ENCODE measurements at regions not wholly inside any gene's neighbourhood (a gene's known extent, or its start where the extent isn't known, plus 50 kb on each side); places are given as distances from the start of the nearest gene placed in this dataset.

- TF ChIP-seq EP300 (IDR thresholded peaks at IDR 0.05; ENCODE audit: low read depth) (no peak), POLR2A (IDR thresholded peaks at IDR 0.05) (no peak), POLR2AphosphoS5 (IDR thresholded peaks at IDR 0.05) (no peak)
- TF ChIP-seq, protein P1, sequence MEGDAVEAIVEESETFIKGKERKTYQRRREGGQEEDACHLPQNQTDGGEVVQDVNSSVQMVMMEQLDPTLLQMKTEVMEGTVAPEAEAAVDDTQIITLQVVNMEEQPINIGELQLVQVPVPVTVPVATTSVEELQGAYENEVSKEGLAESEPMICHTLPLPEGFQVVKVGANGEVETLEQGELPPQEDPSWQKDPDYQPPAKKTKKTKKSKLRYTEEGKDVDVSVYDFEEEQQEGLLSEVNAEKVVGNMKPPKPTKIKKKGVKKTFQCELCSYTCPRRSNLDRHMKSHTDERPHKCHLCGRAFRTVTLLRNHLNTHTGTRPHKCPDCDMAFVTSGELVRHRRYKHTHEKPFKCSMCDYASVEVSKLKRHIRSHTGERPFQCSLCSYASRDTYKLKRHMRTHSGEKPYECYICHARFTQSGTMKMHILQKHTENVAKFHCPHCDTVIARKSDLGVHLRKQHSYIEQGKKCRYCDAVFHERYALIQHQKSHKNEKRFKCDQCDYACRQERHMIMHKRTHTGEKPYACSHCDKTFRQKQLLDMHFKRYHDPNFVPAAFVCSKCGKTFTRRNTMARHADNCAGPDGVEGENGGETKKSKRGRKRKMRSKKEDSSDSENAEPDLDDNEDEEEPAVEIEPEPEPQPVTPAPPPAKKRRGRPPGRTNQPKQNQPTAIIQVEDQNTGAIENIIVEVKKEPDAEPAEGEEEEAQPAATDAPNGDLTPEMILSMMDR (IDR thresholded peaks at IDR 0.05) = no peak
- no peaks in the 10 kb centered on the region for H3K4me1 ChIP-seq
- 57 to 80% methylated on average over 1 of the region's 1 CpG for WGBS, 2 donors (ENCODE audit: low coverage in 1 of 2)
- H3K27ac ChIP-seq = no peak overlapping the region
- intact Hi-C loops (cut with DNase I; ENCODE audit: low total_unique reads) (no loop called here), in situ Hi-C loops (cut with MboI; ENCODE audit: low pct_ligation_motif_present in 1 of 4, low pct_unique_long_range_greater_than_20kb in 1 of 4, low sequenced_read_pairs in 3 of 4) (no loop called here)
- DNase-seq = no peak
- H3K9me3 ChIP-seq = no peaks in the 10 kb centered on the region
- H3K36me3 ChIP-seq = no peaks in the 10 kb centered on the region
- H3K4me3 ChIP-seq = no peak overlapping the region
- H3K27me3 ChIP-seq = no peaks in the 10 kb centered on the region
Measured at GRCh38 chr13:84997858-84998257, 801.4 kb downstream of the SLITRK6 start.

DNA sequence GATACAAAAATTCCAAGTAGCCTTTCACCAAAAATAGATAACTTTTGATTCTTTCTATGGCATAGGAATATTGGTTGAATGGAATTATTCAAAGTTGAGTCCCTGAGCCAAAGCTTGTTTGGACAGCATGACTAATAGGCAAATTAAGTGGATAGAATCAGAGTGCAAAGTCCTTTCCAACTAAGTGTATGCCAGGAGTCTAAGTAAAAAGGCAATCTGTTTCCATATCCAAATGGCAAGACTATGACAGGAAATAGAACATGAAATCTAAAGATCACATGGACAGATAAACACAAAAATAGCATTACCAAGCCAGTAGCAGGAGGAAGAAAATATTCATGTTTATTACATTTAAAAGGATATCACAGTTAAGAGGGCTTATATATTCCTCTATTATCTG, 804.6 kb downstream of the SLITRK6 start:
- intact Hi-C loops (cut with DNase I; ENCODE audit: low total_unique reads) (no loop called here), in situ Hi-C loops (cut with MboI; ENCODE audit: low pct_ligation_motif_present in 1 of 4, low pct_unique_long_range_greater_than_20kb in 1 of 4, low sequenced_read_pairs in 3 of 4) (no loop called here)

DNA sequence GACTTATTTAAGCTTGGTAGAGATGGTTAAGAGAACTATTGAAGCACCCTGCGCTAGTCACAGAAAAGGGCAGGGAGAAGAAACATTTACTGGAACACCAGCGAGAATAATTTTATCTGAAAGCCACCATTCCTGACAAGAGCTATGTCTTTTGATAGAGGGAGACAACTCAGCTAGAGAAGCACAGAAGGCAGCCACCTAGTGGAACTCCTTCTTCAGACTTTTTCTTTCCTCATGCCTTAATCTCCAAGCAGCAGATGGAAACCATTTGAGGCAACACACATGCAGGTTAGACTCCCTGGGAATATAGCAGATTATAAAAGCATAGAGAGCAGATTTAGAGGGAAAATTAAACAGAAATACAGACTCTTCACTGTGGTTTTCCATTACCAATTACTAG, 813.4 kb downstream of the SLITRK6 start:
- Histone ChIP-seq H3K27ac (no peak overlapping the region), H3K36me3 (no peaks in the 10 kb centered on the region), H3K4me3 (no peak overlapping the region), H3K27me3 (no peaks in the 10 kb centered on the region), H3K4me1 (no peaks in the 10 kb centered on the region), H3K9me3 (no peaks in the 10 kb centered on the region)
- intact Hi-C loops (cut with DNase I; ENCODE audit: low total_unique reads) (no loop called here), in situ Hi-C loops (cut with MboI; ENCODE audit: low pct_ligation_motif_present in 1 of 4, low pct_unique_long_range_greater_than_20kb in 1 of 4, low sequenced_read_pairs in 3 of 4) (no loop called here)
- no peak for TF ChIP-seq POLR2A (IDR thresholded peaks at IDR 0.05)
- WGBS, 2 donors (ENCODE audit: low coverage in 1 of 2) = 89 to 94% methylated on average over 2 of the region's 2 CpGs
- DNase-seq = no peak

More for the DNA sequence above, 804.6 kb downstream of the SLITRK6 start:
- Histone ChIP-seq H3K27ac (no peak overlapping the region), H3K4me1 (no peaks in the 10 kb centered on the region), H3K27me3 (no peaks in the 10 kb centered on the region), H3K4me3 (no peak overlapping the region), H3K9me3 (no peaks in the 10 kb centered on the region), H3K36me3 (no peaks in the 10 kb centered on the region)
- DNase-seq = no peak
- TF ChIP-seq POLR2AphosphoS5 (IDR thresholded peaks at IDR 0.05) (no peak), POLR2A (IDR thresholded peaks at IDR 0.05) (no peak), EP300 (IDR thresholded peaks at IDR 0.05; ENCODE audit: low read depth) (no peak)
- TF ChIP-seq, protein P1 (IDR thresholded peaks at IDR 0.05) = no peak

GRCh38 chr13:84983321-84983720, 815.9 kb downstream of the SLITRK6 start:
- Histone ChIP-seq H3K4me1 (no peaks in the 10 kb centered on the region), H3K9me3 (no peaks in the 10 kb centered on the region), H3K36me3 (no peaks in the 10 kb centered on the region), H3K27me3 (no peaks in the 10 kb centered on the region), H3K27ac (no peak overlapping the region), H3K4me3 (no peak overlapping the region)
- in situ Hi-C loops (cut with MboI; ENCODE audit: low pct_ligation_motif_present in 1 of 4, low pct_unique_long_range_greater_than_20kb in 1 of 4, low sequenced_read_pairs in 3 of 4) = no loop called here
- 88 to 100% methylated on average over 2 of the region's 2 CpGs for WGBS, 2 donors (ENCODE audit: low coverage in 1 of 2)
- DNase-seq = no peak
- intact Hi-C loops (cut with DNase I; ENCODE audit: low total_unique reads) = loop anchor here (2.0 kb wide), 1 partner anchor 47 kb away; no protein-coding TSS in a partner anchor
- TF ChIP-seq, protein P1 (IDR thresholded peaks at IDR 0.05) = no peak
- TF ChIP-seq POLR2A (IDR thresholded peaks at IDR 0.05) (no peak), EP300 (IDR thresholded peaks at IDR 0.05; ENCODE audit: low read depth) (no peak), POLR2AphosphoS5 (IDR thresholded peaks at IDR 0.05) (no peak)

DNA sequence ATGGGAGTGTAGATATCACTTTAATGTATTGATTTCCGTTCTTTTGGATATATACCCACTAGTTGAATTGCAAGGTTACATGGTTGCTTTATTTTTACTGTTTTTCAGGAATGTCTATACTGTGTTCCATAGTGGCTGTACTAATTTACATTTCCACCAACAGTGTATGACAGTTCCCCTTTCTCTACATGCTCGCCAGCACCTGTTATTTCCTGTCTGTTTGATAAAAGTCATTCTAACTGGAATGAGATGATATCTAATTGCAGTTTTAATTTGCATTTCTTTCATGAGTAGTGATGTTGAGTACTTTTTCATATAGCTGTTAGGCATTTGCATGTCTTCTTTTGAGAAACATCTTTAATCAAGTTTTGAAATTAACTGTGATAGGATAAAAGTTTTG, 818.6 kb downstream of the SLITRK6 start:
- DNase-seq = no peak
- Histone ChIP-seq H3K36me3 (no peaks in the 10 kb centered on the region), H3K27ac (no peak overlapping the region), H3K27me3 (no peaks in the 10 kb centered on the region), H3K4me3 (no peak overlapping the region), H3K4me1 (no peaks in the 10 kb centered on the region), H3K9me3 (no peaks in the 10 kb centered on the region)
- 23 to 65% methylated on average over 2 of the region's 2 CpGs for WGBS, 2 donors (ENCODE audit: low coverage in 1 of 2)
- intact Hi-C loops (cut with DNase I; ENCODE audit: low total_unique reads) = no loop called here
- TF ChIP-seq POLR2A (IDR thresholded peaks at IDR 0.05) (no peak), EP300 (IDR thresholded peaks at IDR 0.05; ENCODE audit: low read depth) (no peak), POLR2AphosphoS5 (IDR thresholded peaks at IDR 0.05) (no peak)
- TF ChIP-seq, protein P1 (IDR thresholded peaks at IDR 0.05) = no peak
- in situ Hi-C loops (cut with MboI; ENCODE audit: low pct_ligation_motif_present in 1 of 4, low pct_unique_long_range_greater_than_20kb in 1 of 4, low sequenced_read_pairs in 3 of 4) = no loop called here
